Cardiac muscle cell (in vitro differentiated cells and primary cell): ENCODE measurements at regions not wholly inside any gene's neighbourhood (a gene's known extent, or its start where the extent isn't known, plus 50 kb on each side); places are given as distances from the start of the nearest gene placed in this dataset.

Source experiments
- DNase-seq, 2 donors: peaks; one replicate each; pipeline versions ENCODE4 v3.0.0 to v3.0.0-alpha.2; 2010 to 2017; ENCODE audit warnings: low read depth in 1 of 2, low spot score in 1 of 2
- H3K27ac ChIP-seq: fragments of 200-600 bp; sonication (generic); 2 replicates; pipeline ENCODE4 v1.5.1; 2016
- H3K27me3 ChIP-seq: fragments of 200-600 bp; sonication (generic); 2 replicates; pipeline ENCODE4 v1.6.0; 2016; ENCODE audit warnings: control low read depth
- H3K36me3 ChIP-seq: fragments of 200-600 bp; sonication (generic); 2 replicates; pipeline ENCODE4 v1.5.1; 2016; ENCODE audit warnings: control low read depth
- H3K4me1 ChIP-seq: fragments of 200-600 bp; sonication (generic); 2 replicates; pipeline ENCODE4 v1.8.1; 2017; ENCODE audit warnings: low read depth, mild to moderate bottlenecking, mixed run types
- H3K4me3 ChIP-seq: fragments of 200-600 bp; sonication (generic); 2 replicates; pipeline ENCODE4 v1.5.1; 2016; ENCODE audit warnings: mild to moderate bottlenecking
- H3K9me3 ChIP-seq: fragments of 200-600 bp; sonication (generic); 2 replicates; pipeline ENCODE4 v1.5.1; 2017; ENCODE audit warnings: low read depth, mild to moderate bottlenecking, control low read depth
- CTCF ChIP-seq: IDR thresholded peaks from 2 replicates; pipeline ENCODE4 v1.5.1; 2012; ENCODE audit warnings: low read depth, mild to moderate bottlenecking, low read length

GRCh38 chr1:94676686-94677085, 135.1 kb upstream of the F3 start:
- Histone ChIP-seq H3K36me3 (no peaks in the 10 kb centered on the region), H3K4me1 (no peaks in the 10 kb centered on the region), H3K4me3 (no peak overlapping the region), H3K27me3 (no peaks in the 10 kb centered on the region), H3K9me3 (no peaks in the 10 kb centered on the region), H3K27ac (no peak overlapping the region)
- no peak for TF ChIP-seq CTCF
- DNase-seq, result no peak

GRCh38 chr1:94675373-94675772, 133.8 kb upstream of the F3 start:
- Histone ChIP-seq H3K36me3 (no peaks in the 10 kb centered on the region), H3K27ac (no peak overlapping the region)

GRCh38 chr1:94674876-94675275, 133.3 kb upstream of the F3 start:
- H3K27me3 ChIP-seq, result no peaks in the 10 kb centered on the region
- no peak overlapping the region for H3K4me3 ChIP-seq
- no peaks in the 10 kb centered on the region for H3K4me1 ChIP-seq
- no peak overlapping the region for H3K27ac ChIP-seq
- DNase-seq, result no peak
- H3K9me3 ChIP-seq, result no peaks in the 10 kb centered on the region
- no peak for TF ChIP-seq CTCF
- no peaks in the 10 kb centered on the region for H3K36me3 ChIP-seq

More at GRCh38 chr1:94675373-94675772, 133.8 kb upstream of the F3 start:
- Histone ChIP-seq H3K4me1 (no peaks in the 10 kb centered on the region), H3K9me3 (no peaks in the 10 kb centered on the region), H3K27me3 (no peaks in the 10 kb centered on the region), H3K4me3 (no peak overlapping the region)
- TF ChIP-seq CTCF, result no peak
- peak in 1 of 2 donors; percentile 59 for DNase-seq

GRCh38 chr1:94672934-94673333, 131.4 kb upstream of the F3 start:
- Histone ChIP-seq H3K9me3 (no peaks in the 10 kb centered on the region), H3K36me3 (no peaks in the 10 kb centered on the region), H3K27ac (no peak overlapping the region), H3K4me1 (no peaks in the 10 kb centered on the region), H3K4me3 (no peak overlapping the region), H3K27me3 (no peaks in the 10 kb centered on the region)
- no peak for DNase-seq
- no peak for TF ChIP-seq CTCF

- TF ChIP-seq CTCF, result no peak
- Histone ChIP-seq H3K4me1 (no peaks in the 10 kb centered on the region), H3K27ac (no peak overlapping the region), H3K9me3 (no peaks in the 10 kb centered on the region), H3K4me3 (no peak overlapping the region), H3K27me3 (no peaks in the 10 kb centered on the region), H3K36me3 (no peaks in the 10 kb centered on the region)
- DNase-seq, result no peak
Observed at GRCh38 chr1:94672001-94672400, 130.4 kb upstream of the F3 start.

- Histone ChIP-seq H3K4me3 (no peak overlapping the region), H3K27me3 (no peaks in the 10 kb centered on the region), H3K36me3 (no peaks in the 10 kb centered on the region), H3K27ac (no peak overlapping the region), H3K9me3 (no peaks in the 10 kb centered on the region), H3K4me1 (no peaks in the 10 kb centered on the region)
- no peak for DNase-seq
- TF ChIP-seq CTCF, result no peak
Observed at GRCh38 chr1:94670273-94670672, 128.7 kb upstream of the F3 start.
